ENCODE measurements at regions not wholly inside any gene's neighbourhood (a gene's known extent, or its start where the extent isn't known, plus 50 kb on each side); places are given as distances from the start of the nearest gene placed in this dataset.

DNA sequence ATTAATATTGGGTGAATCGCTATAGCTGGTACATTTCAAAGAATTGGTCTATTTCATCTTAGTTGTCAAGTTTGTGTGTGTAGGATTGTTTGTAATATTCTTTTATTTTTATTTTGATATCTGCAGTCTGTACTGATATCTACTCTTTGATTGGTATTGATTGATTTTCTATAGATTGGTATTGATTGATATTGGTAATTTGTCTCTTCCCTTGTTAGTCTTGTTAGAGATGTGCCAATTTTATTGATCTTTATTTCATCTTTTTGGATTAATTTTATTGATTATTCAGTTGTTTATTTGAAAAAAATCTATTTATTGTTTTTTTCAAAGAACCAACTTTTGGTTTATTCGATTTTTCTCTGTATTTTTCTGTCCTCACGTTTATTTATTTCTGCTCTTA is 61.4 kb downstream of the TM2D3 start:
- DNase-seq: no peak

DNA sequence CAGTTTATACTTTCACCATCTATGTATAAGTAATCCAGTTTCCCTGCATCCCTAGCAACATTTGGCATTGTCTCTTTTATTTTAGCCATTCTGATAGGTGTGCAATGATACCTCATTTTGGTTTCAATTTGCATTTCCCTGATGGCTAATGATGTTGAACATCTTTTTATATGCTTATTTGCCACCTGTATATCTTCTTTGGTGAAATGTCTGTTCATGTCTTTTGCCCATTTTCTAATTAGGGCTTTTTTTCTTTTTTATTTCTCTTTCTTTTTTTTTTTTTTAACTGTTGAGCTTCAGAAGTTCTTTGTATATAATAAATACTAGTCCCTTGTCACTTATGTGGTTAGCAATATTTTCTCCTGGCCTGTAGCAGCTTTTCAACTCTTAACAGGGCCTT is 68.9 kb downstream of the TM2D3 start:
- DNase-seq: no peak

DNA sequence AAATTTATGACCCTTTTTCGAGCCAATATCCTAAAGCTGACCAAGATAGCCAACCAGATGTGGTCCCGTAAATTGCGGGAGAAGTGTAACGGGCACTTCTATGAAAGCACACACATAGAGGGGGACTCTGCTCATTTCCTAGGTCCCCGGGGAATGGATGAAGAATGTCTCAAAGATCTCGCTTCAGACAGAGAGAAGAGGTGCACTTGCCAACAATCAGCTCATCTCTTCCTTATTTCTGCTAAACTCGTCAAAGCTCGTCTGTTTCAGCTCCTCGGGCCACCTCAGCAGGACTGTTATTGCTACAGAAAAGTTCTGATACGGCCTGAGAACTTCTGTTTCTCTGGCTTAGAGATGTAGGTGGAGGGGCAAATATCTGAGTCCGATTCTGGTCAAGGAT is 71.8 kb downstream of the TM2D3 start:
- no peak for DNase-seq

DNA sequence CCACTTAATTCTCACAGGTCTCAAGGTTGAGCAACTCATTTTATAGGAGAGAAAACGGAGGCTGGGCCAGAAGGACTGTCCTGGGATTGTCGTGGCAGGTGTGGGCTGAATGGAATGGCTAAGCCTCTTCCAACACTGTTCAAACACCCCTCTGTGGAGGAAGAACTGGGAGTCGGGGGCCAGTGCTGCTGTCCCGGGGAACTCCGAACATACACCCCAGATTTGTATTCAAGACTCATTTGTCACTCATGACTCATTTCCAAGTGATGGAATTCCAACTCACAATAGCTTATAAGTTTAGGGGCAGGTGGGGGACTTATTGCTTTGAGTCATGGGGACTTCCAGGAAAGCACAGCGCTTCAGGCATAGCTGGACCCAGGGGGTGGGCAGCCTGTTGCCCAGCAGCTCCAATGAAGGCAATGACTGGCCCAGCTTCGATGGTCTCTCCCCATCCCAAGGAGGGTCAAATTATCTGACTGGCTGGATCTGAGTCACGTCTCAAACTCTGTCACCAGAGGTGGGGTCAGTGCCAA is 72.5 kb downstream of the TM2D3 start:
- DNase-seq: no peak

DNA sequence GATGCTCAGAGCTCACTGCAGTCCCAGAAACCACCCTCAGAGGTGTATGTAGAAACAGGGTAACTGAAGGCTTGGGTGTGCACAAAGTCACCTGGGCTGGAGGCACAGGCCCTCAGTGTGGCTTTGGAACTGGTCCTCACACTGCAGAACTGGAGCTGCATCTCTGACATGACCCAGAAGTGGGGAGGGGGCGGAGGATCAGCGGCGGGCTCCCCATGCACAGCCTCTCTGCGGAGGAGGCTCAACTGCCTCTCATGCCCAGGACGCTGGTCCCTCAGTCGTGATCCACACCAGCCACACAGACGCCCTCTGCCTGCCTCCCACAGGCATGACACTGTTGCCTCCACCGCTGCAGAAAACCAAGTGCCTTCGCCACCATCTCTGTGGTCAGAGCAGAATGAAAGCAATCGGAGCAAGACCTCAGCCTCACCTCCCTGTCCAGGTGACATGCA is 73.7 kb downstream of the TM2D3 start:
- DNase-seq: peak; percentile 27 to 63

DNA sequence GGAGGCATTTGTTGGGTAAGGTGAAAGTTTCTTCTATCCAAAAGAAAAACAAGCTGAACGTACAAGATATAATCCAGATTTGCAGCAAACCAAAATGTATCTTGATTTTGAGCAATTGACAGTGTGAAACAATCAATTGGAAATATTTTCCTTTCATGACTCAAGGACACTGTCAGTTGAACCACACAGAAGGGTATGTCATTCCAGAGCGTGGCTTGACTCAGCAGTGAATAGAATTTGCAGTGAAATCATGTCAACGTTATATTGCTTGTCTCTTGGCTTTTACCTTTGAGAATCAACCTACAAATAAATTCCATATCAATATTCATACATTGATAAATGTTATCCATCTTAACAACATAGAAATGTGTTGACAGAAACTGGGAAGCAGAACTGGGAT is 78.2 kb downstream of the TM2D3 start:
- DNase-seq: no peak

DNA sequence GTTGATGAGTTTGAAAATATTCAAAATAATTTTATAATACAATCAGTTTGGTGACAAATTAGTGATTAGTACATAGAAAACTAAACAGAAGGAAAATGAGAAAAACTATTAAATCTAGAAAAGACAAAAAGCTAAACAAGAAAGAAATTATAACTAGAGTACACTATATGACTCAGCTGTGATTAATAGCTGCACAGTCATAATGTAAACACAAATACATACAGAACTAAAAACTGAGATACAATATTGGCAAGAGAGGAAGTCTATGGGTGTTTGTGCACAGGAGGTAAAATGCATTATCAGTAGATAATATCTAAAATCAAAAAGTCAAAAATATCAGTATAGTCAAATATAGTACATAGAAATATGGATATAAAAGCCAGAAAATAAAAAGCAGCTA is 80.7 kb upstream of the PCSK6 start:
- DNase-seq: no peak

DNA sequence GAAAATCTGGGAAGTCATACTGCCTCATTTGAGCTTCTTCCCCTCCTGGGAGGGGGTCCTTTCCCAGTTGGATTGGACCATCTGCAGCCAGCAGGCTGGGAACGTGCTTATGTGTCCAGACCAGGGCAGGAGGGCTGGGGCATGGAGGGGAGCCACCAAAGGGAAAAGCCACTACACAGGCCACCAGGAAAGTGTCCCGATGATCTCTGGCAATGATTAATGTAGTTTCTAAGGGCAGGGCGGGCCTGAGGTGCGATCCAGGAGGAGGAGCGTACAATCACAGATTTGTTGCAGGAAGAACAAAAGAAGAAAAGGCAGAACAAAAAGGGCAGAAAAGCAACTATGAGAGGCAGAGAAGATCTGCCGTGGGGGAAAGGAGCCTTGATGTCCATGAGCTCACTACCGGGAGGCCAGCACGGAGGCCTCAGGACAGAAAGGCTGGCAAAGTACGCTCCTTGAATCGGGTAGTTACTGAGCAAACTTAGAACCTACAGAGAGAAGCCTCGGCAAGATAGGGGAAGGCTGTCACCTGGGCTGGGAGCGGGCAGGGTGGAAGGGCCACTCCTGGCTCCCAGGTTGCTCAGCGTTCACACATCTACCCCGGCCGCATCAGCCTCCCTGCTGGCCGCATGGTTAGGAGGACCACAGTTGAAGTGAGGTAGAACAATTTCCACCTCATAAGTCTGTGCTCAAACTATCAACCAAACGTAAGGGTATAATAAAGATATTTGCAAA is 79.5 kb upstream of the PCSK6 start:
- DNase-seq: no peak

DNA sequence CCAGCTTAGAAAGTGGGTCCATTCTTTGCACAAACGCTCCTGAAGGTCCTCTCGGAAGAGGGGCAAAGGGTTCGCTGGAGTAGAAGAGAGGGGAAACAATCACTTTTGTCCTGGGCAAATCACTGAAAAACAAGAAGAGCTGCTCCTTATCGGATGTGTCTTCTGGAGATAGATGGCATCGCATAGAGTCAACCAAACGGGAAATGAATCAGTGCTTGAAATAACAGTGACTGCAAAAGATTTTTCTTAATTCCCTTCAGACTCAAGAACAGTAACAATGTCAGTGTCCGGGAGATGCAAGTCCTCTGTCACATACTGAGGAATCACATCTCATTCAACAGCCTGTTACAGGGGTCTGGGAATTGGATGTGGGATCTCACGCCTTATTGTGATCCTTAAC is 78.8 kb upstream of the PCSK6 start:
- DNase-seq: no peak

DNA sequence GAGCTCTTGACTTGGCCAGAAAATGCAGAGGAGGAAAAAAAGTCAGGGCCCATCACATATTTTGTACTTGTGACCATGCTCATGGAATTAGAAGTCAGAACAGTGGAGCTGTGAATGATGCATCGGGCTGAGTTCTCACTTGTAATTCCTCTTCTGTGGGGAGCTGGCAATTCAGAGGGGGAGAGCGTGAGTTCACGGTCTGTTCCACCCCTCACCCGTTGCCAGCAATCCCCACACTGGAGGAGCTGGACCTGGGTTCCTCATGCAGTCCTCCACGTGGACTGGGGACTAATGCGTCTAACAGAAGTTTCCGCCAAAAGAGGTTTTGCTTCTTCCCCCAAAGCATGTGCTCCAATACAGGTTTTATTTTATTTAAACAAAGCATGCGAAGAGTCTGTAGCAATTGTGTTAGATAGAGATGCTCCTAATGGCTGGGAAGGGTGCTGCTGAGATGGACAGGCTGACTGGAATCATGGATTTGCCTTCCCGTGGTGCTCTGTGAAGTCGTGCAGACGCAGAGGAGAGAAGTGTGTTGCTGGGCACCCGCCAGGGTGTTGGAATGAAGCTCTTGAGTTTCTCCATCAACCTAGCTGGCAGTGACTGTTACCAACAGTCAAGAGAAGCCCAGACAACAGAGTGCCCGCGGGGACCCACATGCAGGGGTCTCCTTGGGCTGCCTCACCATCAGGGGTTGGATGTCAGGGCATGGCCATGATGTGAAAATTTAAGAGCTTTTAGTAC is 77.4 kb upstream of the PCSK6 start:
- DNase-seq: no peak

DNA sequence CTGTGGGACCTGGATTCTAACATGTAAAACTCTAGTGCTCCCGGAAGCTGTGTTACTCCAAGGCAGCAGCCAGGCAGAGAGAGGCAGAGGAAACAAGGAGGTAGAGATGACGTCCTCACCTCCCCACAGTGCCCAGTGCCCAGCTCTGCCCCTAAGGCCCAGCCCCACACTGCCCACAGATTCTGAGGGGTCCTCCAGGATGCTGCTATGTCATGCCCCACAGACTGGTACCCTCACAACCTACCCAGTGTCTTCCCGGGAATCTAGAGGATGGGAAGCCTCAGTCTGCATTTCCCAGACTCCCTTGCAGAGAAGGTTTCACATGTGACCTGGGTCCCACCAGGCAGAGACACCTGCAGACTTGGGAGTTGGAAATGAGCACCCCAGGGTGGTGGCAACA is 75.9 kb upstream of the PCSK6 start:
- no peak for DNase-seq

DNA sequence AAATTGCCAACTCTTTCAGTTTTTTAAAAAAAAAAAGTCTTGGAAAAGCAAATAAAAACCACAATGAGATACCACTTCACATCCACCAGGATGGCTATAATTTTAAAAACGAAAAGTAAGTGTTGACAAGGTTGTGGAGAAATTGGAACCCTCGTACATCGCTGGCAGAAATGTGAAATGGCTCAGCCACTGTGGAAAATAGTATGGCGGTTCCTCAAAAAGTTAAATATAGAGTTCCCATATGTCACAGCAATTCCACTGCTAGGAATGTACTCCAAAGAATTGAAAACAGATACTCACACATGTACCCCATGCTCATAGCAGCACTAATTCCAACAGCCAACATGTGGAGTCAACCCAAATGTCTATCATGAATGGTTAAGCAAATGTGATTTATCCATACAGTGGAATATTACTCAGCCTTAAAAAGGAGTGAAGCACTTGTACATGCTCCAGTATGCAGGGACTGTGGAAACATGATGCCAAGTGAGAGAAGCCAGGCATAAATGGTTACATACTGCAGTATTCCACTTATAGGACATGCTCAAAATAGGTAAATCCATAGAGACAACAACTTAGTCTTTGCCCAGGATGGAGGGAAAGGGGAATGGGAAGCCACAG is 73.8 kb upstream of the PCSK6 start:
- no peak for DNase-seq

DNA sequence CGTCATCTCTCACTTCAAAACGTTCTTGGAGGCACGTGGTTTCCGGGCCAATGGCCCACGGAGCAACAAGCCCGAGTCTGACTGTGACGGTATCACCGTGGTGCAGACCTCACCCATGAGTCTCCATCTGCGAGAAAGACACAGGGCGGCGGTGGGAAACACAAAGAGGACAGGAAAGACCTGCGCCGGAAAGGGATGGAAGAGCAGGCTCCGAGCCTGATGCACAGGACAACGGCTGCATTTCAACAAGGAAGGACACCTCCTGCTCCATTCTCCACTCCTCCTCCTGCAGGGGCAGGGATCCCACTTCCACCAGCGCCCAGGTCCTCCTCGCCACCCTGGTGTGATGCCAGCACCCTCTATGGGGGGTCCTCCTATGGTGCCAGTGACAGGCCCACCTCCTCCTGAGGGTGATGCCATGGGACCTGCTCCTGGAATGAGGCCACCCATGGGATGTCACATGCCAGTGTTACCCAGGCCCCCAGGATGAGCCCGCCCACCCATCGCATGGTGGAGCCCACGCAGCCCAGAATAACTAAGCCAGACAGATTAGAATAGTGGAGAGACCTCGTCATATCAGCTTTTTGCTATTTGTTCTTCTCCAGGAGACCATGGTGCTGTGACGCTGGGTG is 73.0 kb upstream of the PCSK6 start:
- no peak for DNase-seq

DNA sequence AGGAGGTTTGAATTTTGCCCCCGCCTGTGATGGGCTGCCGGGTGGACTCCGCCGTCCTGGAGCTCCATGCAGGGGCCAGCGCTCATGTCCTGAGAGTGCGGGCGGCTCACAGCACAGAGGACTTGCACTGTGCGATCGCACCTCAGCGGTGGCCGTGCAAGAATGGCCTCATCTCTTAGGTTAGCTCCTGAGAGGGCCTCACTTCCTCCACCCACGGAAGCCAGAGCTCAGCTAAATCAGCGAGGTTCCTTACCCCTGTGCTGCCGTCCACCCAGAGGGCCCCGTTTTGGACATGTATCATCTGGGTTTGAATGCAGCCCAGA is 72.0 kb upstream of the PCSK6 start:
- DNase-seq: no peak

DNA sequence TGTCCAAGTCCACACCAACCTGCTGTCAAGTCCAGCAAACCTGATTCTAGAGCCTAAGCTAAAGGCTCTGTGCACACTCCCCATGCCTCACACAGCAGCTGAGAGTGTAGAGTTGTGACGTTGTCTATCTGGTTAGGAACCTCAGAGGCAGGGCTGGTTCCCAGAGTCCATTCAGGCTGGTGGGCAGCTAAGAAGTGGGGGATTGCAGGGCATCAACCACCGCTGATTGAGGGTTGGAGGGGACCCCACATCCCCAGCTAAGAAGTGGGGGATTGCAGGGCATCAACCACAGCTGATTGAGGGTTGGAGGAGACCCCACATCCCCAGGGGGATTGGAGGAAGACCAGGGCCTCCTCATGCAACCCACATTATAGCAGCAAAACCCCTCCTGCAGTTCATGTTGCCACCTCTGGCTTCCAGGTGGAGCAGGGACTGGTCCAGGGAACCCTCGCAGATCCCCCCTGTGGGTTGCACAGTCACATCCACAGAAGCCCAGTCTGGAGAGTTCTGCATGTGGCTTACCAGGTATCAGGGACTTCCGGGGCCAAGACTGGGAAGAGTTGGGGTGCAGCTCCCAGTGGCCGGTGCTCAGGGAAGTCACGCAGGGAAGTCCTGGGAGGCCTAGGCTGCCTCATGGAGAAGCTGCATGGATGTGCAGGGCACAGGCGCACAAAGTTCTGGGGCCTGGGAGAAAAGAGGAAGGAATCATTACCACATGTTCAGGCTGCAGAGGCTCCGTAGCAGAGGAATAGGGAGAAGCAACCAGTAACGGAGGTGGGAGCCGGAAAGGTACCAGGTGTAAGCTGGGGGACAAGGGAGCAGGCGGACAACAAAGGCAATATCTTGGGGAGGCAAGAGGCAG is 71.4 kb upstream of the PCSK6 start:
- no peak for DNase-seq

DNA sequence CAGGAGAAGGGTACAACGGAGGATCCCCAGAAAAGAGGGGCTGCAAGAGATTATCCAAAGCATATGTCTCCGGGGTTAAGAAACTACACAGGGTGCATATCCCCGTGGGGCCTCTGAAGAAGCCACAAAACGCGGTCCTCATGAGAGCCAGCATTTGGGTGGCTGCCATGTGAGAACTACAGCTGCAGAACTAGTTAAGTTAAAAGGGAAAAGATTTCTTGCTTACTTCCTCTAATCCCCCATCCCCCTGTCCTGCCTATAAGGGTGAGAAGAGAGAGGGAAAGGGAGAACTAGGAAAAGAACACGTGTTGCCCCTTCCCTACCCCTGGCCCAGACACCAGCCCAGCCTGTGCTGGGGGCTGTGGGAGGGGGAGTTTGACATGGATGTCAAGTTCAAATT is 70.4 kb upstream of the PCSK6 start:
- DNase-seq: no peak

DNA sequence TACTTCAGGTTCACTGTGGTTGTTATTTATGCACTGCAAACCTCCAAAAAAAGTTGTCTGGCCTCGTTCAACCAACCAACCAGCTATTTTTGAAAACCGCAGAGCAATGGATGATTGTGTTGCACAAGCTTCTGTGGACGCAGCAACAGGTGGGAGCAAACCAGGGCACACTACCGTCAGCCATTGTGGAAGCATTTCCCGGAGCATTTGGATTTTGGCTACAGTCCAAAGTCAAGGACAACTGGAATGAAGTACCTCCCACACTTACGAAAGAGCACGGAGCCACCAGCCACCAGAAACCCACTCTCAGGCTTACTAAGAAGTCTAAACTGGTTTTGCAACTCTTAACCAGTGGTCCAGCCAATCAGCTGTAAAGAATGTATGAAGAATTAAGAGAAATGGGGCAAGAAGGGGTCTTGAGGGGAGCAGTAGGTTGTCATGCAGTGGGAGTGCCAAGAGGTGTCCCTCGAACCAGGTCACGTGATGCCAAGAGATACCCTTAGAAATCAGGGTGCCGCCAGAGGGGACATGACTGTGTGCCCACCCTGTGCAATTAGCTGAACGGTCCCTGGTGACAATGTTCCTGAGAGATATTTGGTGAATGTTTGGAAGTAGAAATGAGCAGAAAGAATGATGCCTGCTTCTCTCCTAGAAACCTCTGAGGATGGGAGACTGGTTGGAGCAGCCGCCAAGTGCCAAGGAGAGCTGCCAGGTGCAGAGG is 68.9 kb upstream of the PCSK6 start:
- DNase-seq: no peak

DNA sequence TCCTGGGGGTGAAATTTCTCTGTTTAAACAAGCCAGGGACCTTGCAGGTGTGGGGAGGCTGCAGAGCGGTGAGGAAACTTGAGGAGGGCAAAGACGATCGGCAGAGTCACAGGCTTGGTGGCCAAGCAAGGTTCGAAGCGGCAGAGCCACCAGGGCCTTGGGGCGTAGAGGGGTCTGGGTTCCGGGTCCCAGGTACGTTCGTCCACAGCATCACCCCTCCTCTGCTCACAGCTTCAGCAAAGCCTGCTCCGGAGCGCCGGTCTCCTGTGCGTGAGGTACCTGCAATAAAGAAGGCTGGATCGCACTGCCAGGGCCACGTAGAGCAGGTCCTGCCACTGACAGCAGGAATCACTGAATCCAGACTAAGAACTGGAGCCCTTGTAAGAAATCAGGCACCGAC is 66.8 kb upstream of the PCSK6 start:
- no peak for DNase-seq

DNA sequence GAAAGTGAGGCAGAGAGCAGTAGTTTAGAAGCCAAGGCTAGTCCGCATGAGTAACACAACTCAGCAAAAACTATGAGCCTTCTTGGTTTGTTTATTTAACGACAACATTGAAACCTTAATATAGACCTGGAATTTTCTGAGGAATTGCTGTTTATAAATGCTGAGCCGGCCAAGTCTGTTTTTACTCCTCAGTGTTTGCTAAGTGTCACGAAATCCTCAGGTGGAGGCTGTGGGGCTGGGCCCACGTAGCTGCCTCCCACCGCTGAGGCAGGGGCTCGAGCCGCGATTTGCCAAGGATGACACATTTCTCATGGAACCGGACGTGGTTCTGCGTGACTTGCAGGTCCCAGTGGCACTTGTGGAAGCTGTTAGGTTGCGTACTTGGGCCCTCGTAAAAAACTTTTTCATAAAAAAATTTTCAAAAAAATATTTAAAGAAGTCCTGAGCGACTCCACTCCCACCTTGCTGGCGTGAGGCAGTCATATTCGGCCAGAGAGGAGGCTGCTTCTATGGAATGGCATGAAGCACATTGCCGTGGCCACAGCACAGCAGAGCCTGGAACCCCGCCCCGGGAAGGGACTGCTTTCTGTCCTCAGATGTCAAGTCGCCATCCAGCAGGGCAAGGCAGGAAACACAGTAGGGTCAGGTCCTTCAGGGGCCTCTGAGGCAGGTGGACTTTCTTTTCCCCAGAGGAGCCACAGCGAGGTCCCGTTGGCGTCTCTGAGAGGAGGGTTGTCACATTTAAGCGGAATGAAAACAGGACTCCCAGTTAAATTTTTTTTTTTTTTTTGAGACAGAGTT is 64.8 kb upstream of the PCSK6 start:
- no peak for DNase-seq

DNA sequence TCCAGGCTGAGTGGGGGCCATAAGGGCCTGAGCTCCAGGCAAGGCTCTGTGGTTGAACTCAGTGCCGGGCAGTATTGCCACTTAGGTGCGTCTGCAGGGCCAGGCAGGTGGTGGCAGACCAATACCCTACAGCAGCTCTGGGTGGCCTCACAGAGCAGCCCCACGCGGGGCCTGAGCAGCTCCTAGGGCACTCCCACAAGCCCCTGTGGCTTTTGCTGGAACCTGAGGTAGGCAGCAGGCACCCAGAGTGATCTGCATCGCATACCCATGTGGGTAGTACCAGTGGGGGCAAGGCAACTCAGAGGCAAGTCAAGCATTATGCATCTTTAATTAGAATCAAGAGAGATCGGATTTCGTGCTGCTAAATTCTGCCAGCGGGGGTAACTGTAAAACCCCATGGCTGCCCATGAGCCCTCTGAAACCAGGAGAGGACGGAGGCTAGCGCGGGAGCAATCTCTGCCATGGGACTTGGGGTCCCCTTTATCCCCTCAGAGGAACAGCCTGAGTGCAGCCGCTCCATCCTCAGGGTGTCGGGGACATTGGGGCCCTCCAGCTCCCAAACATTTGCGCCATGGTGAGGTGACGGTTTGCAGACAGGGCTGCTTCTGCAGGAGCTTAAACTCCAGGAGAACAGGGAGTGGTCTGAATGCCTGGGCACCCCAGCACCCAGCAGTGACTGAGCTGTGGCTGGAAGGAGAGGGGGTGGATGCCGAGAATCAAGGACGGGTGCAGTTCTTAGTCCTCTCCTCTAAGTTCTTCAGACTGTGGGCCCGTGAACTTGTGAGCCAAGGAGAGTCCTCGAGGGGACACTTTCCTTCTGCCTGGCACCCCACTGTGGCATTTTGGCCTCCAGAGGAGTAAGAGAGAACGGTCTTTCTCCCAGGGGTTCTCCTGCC is 62.4 kb upstream of the PCSK6 start:
- no peak for DNase-seq
